BJ (cell line): ENCODE measurements at regions not wholly inside any gene's neighbourhood (a gene's known extent, or its start where the extent isn't known, plus 50 kb on each side); places are given as distances from the start of the nearest gene placed in this dataset.

Experiments used
- CTCF ChIA-PET: fragments of 350-600 bp; formaldehyde crosslinking; extraction: SDS; loops from one replicate; lab custom pipeline; 2021; ENCODE audit warnings: antibody characterized with exemption, inconsistent platforms; lab: Yijun Ruan, JAX
- POLR2A ChIA-PET: fragments of 300-600 bp; sonication (Branson Sonifier 250); formaldehyde crosslinking; extraction: SDS; loops from one replicate; lab custom pipeline; 2021; ENCODE audit warnings: antibody characterized with exemption; lab: Charles Lee
- DNase-seq: peaks from one replicate; pipeline ENCODE4 v3.0.0-alpha.2; 2011; ENCODE audit warnings: low read depth
- H3K27me3 ChIP-seq: 2 replicates; pipeline ENCODE4 v1.6.0; 2011; ENCODE audit warnings: low read length; ENCODE audit not compliant: control insufficient read depth, insufficient read depth
- H3K36me3 ChIP-seq: 2 replicates; pipeline ENCODE4 v1.5.1; 2011; ENCODE audit warnings: low read length; ENCODE audit not compliant: control insufficient read depth, insufficient read depth
- H3K4me3 ChIP-seq: 2 replicates; pipeline ENCODE4 v1.5.1; 2011; ENCODE audit warnings: low read depth, mild to moderate bottlenecking, control low read depth, low read length
- TF ChIP-seq, protein P1 (sequence below): IDR thresholded peaks from 2 replicates; pipeline ENCODE4 v1.5.1; 2011; ENCODE audit warnings: low read depth, mild to moderate bottlenecking, control low read depth, inconsistent platforms, low read length, moderate library complexity; ENCODE audit not compliant: insufficient read depth

DNA sequence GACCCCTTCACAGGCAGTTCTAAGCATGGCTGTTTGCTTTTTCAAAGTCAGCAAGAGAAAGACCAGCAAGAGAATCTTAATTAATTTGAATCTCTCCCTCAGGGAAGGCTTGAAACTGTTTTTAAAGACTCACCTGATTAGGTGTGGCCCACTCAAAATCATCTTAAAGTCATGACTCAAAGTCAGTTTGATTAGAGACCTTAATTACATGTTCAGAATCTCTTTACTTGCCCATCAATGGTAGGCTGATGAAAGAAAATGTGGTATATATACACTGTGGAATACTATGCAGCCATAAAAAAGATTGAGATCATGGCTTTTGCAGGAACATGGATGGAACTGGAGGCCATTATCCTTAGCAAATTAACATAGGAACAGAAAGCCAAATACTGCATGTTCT, 247.5 kb upstream of the PRKX start:
- Histone ChIP-seq H3K36me3 (no peaks in the 10 kb centered on the region), H3K27me3 (no peaks in the 10 kb centered on the region), H3K4me3 (no peak overlapping the region)
- ChIA-PET POLR2A (no interaction called here), CTCF (no interaction called here)
- TF ChIP-seq, protein P1, sequence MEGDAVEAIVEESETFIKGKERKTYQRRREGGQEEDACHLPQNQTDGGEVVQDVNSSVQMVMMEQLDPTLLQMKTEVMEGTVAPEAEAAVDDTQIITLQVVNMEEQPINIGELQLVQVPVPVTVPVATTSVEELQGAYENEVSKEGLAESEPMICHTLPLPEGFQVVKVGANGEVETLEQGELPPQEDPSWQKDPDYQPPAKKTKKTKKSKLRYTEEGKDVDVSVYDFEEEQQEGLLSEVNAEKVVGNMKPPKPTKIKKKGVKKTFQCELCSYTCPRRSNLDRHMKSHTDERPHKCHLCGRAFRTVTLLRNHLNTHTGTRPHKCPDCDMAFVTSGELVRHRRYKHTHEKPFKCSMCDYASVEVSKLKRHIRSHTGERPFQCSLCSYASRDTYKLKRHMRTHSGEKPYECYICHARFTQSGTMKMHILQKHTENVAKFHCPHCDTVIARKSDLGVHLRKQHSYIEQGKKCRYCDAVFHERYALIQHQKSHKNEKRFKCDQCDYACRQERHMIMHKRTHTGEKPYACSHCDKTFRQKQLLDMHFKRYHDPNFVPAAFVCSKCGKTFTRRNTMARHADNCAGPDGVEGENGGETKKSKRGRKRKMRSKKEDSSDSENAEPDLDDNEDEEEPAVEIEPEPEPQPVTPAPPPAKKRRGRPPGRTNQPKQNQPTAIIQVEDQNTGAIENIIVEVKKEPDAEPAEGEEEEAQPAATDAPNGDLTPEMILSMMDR = no peak
- DNase-seq = no peak

DNA sequence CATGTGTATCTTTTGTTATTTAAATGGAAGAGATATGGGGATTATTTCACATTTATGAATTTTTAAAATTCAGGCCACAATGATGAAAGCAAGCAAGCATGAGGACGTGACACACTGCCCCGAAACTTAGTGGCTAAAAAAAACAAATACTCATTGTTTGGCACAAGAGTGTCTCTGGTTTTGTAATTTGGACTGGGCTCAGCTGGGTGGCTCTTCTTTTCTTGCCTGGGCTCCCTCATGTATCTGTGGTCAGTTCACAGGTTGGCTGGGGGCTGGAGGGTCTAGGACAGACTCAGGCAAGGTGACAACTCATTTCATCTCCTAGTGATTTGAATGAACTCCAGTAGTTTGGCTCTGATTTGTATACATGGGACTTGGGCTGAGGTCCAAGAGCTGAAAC, 238.4 kb upstream of the PRKX start:
- TF ChIP-seq, protein P1 = no peak
- DNase-seq = no peak
- Histone ChIP-seq H3K36me3 (no peaks in the 10 kb centered on the region), H3K27me3 (no peaks in the 10 kb centered on the region), H3K4me3 (no peak overlapping the region)
- ChIA-PET CTCF (no interaction called here), POLR2A (no interaction called here)

DNA sequence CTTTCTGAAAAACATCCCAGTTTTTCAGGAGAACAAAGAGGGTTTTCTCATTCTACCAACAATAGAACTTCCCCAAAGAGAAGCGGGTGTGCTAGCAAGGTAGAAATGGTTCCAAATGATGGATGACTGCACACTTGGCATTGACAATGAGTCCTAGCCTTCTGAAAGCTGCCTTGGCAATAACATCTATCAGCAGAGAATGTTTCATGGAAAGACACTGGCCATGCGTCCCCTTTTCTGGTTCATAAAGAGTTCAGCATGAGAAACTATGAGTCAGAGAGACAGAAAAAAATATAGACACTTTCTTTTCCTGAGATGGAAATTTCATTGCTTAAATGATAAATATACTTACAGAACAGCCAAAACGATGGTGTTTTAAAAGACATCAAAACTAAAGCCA, 236.9 kb upstream of the PRKX start:
- POLR2A ChIA-PET = no interaction called here
- TF ChIP-seq, protein P1 = no peak
- CTCF ChIA-PET = no interaction called here
- no peak for DNase-seq
- H3K36me3 ChIP-seq = no peaks in the 10 kb centered on the region
- no peaks in the 10 kb centered on the region for H3K27me3 ChIP-seq
- no peak overlapping the region for H3K4me3 ChIP-seq

DNA sequence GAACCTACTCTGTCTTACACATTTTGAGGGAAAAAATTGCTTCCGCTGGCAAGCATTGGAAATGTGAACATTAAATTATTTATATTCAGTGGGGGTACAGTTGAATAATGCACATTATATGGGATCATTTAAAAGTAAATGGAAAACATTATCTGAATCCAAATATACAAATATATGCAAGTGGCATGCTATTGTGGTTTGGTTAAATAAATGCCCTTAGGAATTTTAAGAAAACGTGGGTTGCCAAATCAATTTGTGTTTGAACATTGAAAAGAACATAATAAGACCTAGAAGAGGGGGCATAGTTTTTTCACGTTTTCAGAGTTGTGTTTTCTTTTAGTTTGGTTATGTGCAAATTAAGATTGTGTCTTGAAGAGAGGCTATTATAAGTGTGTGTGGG, 230.5 kb upstream of the PRKX start:
- TF ChIP-seq, protein P1 = no peak
- DNase-seq = no peak
- Histone ChIP-seq H3K36me3 (no peaks in the 10 kb centered on the region), H3K4me3 (no peak overlapping the region), H3K27me3 (no peaks in the 10 kb centered on the region)
- CTCF ChIA-PET = no interaction called here
- POLR2A ChIA-PET = no interaction called here

DNA sequence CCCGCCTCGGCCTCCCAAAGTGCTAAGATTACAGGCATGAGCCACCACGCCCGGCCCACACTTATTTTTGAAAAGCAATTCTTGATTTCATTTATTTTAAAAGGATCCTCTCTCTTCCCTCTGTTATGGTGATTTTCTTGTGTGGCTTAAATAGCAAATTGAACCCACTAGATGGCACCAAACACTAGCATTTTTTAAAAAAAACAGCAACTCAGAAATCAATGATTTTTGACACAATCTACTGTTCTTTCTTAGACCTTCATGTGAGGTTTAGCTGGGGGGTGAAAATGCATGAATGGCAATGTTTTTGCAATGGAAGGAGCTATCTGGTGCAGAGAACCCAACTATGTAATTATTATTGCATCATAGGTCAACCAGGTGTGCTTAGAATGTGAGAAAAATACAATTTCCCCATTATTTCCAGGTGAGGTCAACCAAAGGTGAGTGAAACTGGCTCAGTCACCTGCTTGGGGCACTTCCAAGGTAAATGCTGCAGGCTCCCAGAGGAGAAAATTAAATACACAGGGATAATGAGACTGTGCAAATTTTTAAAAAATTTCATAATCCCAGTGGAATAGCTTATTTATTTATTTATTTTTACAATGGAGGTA, 226.7 kb upstream of the PRKX start:
- no peak for DNase-seq
- TF ChIP-seq, protein P1 = peak; percentile 32; the same call in 1 of the 2 replicates
- ChIA-PET POLR2A (no interaction called here), CTCF (no interaction called here)
- H3K36me3 ChIP-seq = no peaks in the 10 kb centered on the region
- no peak overlapping the region for H3K4me3 ChIP-seq
- H3K27me3 ChIP-seq = no peaks in the 10 kb centered on the region
